A549 (cell line): ENCODE measurements at regions not wholly inside any gene's neighbourhood (a gene's known extent, or its start where the extent isn't known, plus 50 kb on each side); places are given as distances from the start of the nearest gene placed in this dataset.
"Not testable (repeated sequence)": the region's sequence is repeated elsewhere in the genome, so short reads cannot be mapped to it uniquely, and the experiment has no call there.

Experiments used
- CEBPB ChIP-seq, 2 experiments: fragments of >200 bp in 1 of 2; sonication (Bioruptor Twin) in 1 of 2; formaldehyde crosslinking in 1 of 2; IDR thresholded peaks; 2 replicates each; pipeline ENCODE4 v1.6.1; 2012 to 2016
- CHD4 ChIP-seq: fragments of 200-600 bp; sonication (generic); IDR thresholded peaks from 2 replicates; pipeline ENCODE4 v1.6.1; 2016; ENCODE audit warnings: antibody characterized with exemption, mild to moderate bottlenecking, borderline replicate concordance
- CTCF ChIP-seq: fragments of >200 bp; sonication (Bioruptor Twin); formaldehyde crosslinking; IDR thresholded peaks from 3 replicates; pipeline ENCODE4 v1.5.1; 2016
- EP300 ChIP-seq, 2 experiments: fragments of >200 bp; sonication (Bioruptor Twin); formaldehyde crosslinking; IDR thresholded peaks; 2 replicates in 1 of 2; 3 replicates in 1 of 2; pipeline ENCODE4 v1.6.1; 2016 to 2017
- ESRRA ChIP-seq: fragments of 150-350 bp; IDR thresholded peaks from 2 replicates; pipeline ENCODE4 v1.6.1; 2014; ENCODE audit warnings: mild to moderate bottlenecking, low read length, borderline replicate concordance
- JUN ChIP-seq, 2 experiments: fragments of >200 bp; sonication (Bioruptor Twin); formaldehyde crosslinking; IDR thresholded peaks; 2 replicates in 1 of 2; 3 replicates in 1 of 2; pipeline ENCODE4 v1.6.1; 2016 to 2017
- JUNB ChIP-seq: fragments of >200 bp; sonication (Bioruptor Twin); formaldehyde crosslinking; IDR thresholded peaks from 2 replicates; pipeline ENCODE4 v1.6.1; 2016
- MYC ChIP-seq: IDR thresholded peaks from 2 replicates; pipeline ENCODE4 v1.6.1; 2012; ENCODE audit warnings: mild to moderate bottlenecking, inconsistent platforms, low read length, improper control_type of control experiment, borderline replicate concordance
- NFE2L2 ChIP-seq: fragments of 150-350 bp; conservative IDR thresholded peaks from 2 replicates; pipeline ENCODE4 v1.6.1; 2014; ENCODE audit warnings: low read length
- NR3C1 ChIP-seq: fragments of >200 bp; sonication (Bioruptor Twin); formaldehyde crosslinking; IDR thresholded peaks from 3 replicates; pipeline ENCODE4 v1.6.1; 2017
- PHF8 ChIP-seq: fragments of 200-600 bp; sonication (generic); IDR thresholded peaks from 2 replicates; pipeline ENCODE4 v1.6.1; 2016; ENCODE audit warnings: low read depth, mild to moderate bottlenecking, antibody characterized with exemption, moderate library complexity, borderline replicate concordance
- POLR2A ChIP-seq: IDR thresholded peaks from 2 replicates; pipeline ENCODE4 v1.6.1; 2012; ENCODE audit warnings: mild to moderate bottlenecking, low read length
- SMC3 ChIP-seq: fragments of >200 bp; sonication (Bioruptor Twin); formaldehyde crosslinking; IDR thresholded peaks from 3 replicates; pipeline ENCODE4 v1.6.1; 2018; ENCODE audit warnings: inconsistent platforms

- TF ChIP-seq CHD4; CTCF; JUN (IDR thresholded peaks at IDR 0.05); EP300 (IDR thresholded peaks at IDR 0.05); NR3C1; CEBPB (IDR thresholded peaks at IDR 0.05); NFE2L2; PHF8; SMC3; JUNB; POLR2A; ESRRA; MYC: not testable (repeated sequence)
Observed at GRCh38 chr11:106531648-106532047, 454.2 kb downstream of the AASDHPPT start.
